ENCODE measurements at regions not wholly inside any gene's neighbourhood (a gene's known extent, or its start where the extent isn't known, plus 50 kb on each side); places are given as distances from the start of the nearest gene placed in this dataset.

- no peaks in the 10 kb centered on the region for H3K4me1 Mint-ChIP-seq (ENCODE audit: low read depth)
- H3K36me3 Mint-ChIP-seq (ENCODE audit: low read depth), result no peaks in the 10 kb centered on the region
- H3K9me3 Mint-ChIP-seq, result no peaks in the 10 kb centered on the region
- DNase-seq, result no peak
- no peaks in the 10 kb centered on the region for H3K27me3 Mint-ChIP-seq (ENCODE audit: insufficient read depth)
- no peak overlapping the region for H3K27ac Mint-ChIP-seq
- TF ChIP-seq, protein P1, sequence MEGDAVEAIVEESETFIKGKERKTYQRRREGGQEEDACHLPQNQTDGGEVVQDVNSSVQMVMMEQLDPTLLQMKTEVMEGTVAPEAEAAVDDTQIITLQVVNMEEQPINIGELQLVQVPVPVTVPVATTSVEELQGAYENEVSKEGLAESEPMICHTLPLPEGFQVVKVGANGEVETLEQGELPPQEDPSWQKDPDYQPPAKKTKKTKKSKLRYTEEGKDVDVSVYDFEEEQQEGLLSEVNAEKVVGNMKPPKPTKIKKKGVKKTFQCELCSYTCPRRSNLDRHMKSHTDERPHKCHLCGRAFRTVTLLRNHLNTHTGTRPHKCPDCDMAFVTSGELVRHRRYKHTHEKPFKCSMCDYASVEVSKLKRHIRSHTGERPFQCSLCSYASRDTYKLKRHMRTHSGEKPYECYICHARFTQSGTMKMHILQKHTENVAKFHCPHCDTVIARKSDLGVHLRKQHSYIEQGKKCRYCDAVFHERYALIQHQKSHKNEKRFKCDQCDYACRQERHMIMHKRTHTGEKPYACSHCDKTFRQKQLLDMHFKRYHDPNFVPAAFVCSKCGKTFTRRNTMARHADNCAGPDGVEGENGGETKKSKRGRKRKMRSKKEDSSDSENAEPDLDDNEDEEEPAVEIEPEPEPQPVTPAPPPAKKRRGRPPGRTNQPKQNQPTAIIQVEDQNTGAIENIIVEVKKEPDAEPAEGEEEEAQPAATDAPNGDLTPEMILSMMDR (IDR thresholded peaks at IDR 0.05), result no peak
- no peak overlapping the region for H3K4me3 Mint-ChIP-seq
Measured at GRCh38 chr14:87046960-87047359, 946.0 kb downstream of the GALC start.

DNA sequence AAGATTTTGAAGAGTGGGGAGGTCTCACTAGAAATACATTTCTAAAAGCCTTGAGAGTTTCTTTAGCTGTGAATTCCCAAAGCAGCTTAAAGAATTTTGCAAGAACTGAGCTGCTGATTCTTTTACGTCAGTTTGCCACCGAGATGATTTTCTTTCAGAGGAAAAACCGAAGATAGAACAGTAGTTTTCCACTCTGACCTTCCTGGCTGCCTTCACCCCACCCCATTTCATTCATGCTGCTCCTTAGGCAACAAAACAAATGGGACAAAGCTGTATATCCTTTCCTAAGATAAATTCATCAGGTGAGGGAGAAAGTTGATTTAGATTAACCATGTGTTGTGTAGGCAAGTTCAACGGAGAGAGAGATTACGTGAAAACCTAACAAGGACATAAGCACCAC, 947.0 kb downstream of the GALC start:
- DNase-seq, result no peak
- Mint-ChIP-seq H3K27me3 (ENCODE audit: insufficient read depth) (no peaks in the 10 kb centered on the region), H3K27ac (no peak overlapping the region), H3K4me3 (no peak overlapping the region), H3K4me1 (ENCODE audit: low read depth) (no peaks in the 10 kb centered on the region), H3K9me3 (no peaks in the 10 kb centered on the region), H3K36me3 (ENCODE audit: low read depth) (no peaks in the 10 kb centered on the region)
- TF ChIP-seq, protein P1 (IDR thresholded peaks at IDR 0.05), result no peak

DNA sequence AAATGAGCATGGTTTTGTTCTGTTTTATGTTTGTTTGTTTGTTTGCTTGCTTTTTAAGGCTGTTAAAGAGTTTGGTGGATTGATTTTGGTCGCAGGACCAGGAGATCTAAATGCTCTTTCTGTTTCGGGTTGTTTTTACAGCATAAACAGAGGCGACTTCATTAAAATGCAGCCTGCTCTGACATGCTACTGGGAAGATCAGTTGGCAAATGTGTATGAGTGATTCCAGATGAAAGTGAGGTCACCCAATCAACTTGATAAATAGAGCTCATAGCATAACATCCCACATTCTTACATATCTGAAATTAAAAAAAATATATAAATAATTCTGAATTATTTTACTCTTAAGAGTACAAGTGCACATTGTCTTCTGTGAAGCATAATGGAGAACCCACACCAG, 947.7 kb downstream of the GALC start:
- DNase-seq, result no peak
- H3K27me3 Mint-ChIP-seq (ENCODE audit: insufficient read depth), result no peaks in the 10 kb centered on the region; the same call in 1 of the 2 replicates
- H3K9me3 Mint-ChIP-seq, result peaks cover 5% of the 10 kb centered on the region; the same call in 1 of the 2 replicates
- TF ChIP-seq, protein P1 (IDR thresholded peaks at IDR 0.05), result no peak
- no peaks in the 10 kb centered on the region for H3K36me3 Mint-ChIP-seq (ENCODE audit: low read depth)
- no peak overlapping the region for H3K4me3 Mint-ChIP-seq
- H3K4me1 Mint-ChIP-seq (ENCODE audit: low read depth), result no peaks in the 10 kb centered on the region
- no peak overlapping the region for H3K27ac Mint-ChIP-seq

- no peak for DNase-seq
- Mint-ChIP-seq H3K4me1 (ENCODE audit: low read depth) (no peaks in the 10 kb centered on the region), H3K27me3 (ENCODE audit: insufficient read depth) (no peaks in the 10 kb centered on the region; the same call in 1 of the 2 replicates), H3K9me3 (peaks cover 9% of the 10 kb centered on the region; the same call in 1 of the 2 replicates), H3K27ac (no peak overlapping the region), H3K36me3 (ENCODE audit: low read depth) (no peaks in the 10 kb centered on the region), H3K4me3 (no peak overlapping the region)
- TF ChIP-seq, protein P1 (IDR thresholded peaks at IDR 0.05), result no peak
Measured at GRCh38 chr14:87044807-87045206, 948.2 kb downstream of the GALC start.

DNA sequence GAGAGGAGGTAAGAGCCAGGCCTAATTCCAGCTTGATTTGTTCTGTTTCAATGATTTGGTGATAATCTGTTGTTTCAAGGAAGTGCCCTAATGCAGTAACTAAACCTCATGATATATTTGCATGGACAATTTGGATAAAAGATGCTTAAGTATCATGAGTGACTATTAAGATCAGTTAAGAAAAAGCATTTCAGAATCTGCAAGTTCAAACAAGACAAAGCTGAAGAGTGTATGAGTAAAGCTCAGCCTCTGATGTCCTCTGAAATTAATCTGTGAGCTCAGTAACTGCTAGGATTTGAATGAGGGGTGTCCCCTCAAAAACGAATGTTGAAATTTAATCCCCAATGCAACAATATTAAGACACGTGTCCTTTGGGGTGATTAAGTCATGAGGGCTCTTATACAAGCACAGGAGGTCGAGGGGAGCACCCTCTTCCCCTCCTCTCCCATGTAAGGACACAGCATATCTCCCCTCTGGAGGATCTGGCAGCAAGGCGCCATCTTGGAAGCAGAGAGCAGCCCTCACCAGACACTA, 949.2 kb downstream of the GALC start:
- Mint-ChIP-seq H3K36me3 (ENCODE audit: low read depth) (no peaks in the 10 kb centered on the region), H3K9me3 (peaks cover 16% of the 10 kb centered on the region), H3K4me3 (no peak overlapping the region), H3K27me3 (ENCODE audit: insufficient read depth) (no peaks in the 10 kb centered on the region; the same call in none of the 2 replicates), H3K4me1 (ENCODE audit: low read depth) (no peaks in the 10 kb centered on the region), H3K27ac (no peak overlapping the region)
- no peak for DNase-seq
- TF ChIP-seq, protein P1 (IDR thresholded peaks at IDR 0.05), result no peak

DNA sequence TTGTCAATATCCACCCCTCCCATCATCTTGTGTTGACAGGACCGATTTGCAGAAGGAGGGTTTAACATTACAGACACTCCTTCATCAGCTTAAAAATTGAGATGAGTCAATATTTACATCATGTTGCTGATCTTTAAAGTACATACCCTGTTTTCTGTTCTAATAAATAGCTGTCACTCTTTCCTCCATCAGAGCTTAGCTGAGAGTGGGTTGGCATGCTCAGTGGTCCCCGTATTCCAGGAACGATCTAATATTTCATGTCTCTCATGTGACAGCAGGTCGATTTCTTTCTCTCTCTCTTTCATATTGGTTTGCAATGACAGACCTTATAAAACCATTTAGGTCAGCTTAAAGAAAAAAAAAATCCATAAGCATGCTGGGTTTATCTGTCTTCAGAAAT, 950.6 kb downstream of the GALC start:
- no peak overlapping the region for H3K4me3 Mint-ChIP-seq
- H3K27ac Mint-ChIP-seq, result no peak overlapping the region
- no peaks in the 10 kb centered on the region for H3K4me1 Mint-ChIP-seq (ENCODE audit: low read depth)
- TF ChIP-seq, protein P1 (IDR thresholded peaks at IDR 0.05), result no peak
- peaks cover 27% of the 10 kb centered on the region for H3K9me3 Mint-ChIP-seq
- H3K27me3 Mint-ChIP-seq (ENCODE audit: insufficient read depth), result peaks cover under 1% of the 10 kb centered on the region
- H3K36me3 Mint-ChIP-seq (ENCODE audit: low read depth), result no peaks in the 10 kb centered on the region
- no peak for DNase-seq
